HG02610 (cell line): ENCODE measurements at regions not wholly inside any gene's neighbourhood (a gene's known extent, or its start where the extent isn't known, plus 50 kb on each side); places are given as distances from the start of the nearest gene placed in this dataset.
"Not testable (repeated sequence)": the region's sequence is repeated elsewhere in the genome, so short reads cannot be mapped to it uniquely, and the experiment has no call there.

Experiments
- ATAC-seq: cut with Tn5 transposase; IDR thresholded peaks from one replicate; pipeline ENCODE4 v1.9.1; 2021; ENCODE audit warnings: mild to moderate bottlenecking, moderate library complexity; ENCODE audit not compliant: unreplicated experiment

DNA sequence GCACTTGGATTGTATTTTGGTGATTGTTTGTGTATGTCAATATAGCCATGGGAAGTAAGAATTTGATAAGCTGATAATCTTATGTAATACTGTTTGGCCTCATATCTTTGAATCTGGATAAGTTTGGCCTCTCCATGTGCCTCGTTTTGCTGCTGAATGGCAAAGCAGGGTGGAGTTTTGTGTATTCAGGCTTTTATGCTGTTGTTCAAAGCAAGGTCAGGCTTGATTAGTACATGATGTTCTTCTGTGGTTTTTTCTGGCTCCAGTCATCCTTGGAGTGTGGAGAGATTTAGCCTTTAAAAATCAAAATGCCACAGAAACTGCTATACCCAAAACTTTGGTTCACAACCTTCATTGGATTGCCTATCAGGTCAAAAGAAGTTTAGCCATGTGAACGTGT lies 728.9 kb upstream of the GJE1 start:
- no peak for ATAC-seq

DNA sequence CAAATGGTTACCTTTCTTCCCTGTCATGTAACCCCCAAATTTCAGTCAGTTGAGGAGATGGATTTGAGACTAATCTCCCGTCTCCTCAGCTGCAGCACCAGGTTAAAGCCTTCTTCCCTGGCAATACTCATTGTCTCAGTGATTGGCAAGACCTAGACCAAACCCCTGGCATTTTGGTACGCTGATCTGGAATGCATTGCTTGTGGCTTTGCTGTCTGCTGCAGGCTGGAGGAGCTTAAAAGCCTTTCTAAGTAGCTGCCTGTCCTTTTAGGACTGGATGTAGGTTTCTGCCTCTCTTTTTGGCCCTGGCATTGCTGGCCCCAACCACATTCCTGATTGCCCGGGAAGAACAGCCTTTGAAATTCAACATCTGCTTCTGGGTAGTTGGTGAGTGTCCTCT lies 729.6 kb upstream of the GJE1 start:
- no peak for ATAC-seq

DNA sequence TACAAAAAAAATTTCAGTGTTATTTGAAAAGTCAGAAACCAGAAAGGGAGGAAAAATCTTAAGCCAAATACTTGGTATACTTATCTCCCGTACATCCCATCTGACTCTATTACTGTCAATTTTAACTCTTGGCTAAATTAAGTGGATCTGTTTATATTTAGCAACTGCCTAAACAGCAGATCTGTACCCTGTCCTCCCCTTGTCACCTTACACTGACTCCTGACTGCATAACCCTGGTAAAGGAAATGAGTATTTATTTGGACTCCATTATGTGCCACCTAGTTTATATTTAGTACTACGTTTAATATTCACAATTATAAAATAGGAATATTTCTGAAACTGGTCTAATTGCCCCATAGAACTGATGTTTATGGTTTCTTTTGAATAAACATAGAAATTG lies 730.2 kb upstream of the GJE1 start:
- no peak for ATAC-seq

DNA sequence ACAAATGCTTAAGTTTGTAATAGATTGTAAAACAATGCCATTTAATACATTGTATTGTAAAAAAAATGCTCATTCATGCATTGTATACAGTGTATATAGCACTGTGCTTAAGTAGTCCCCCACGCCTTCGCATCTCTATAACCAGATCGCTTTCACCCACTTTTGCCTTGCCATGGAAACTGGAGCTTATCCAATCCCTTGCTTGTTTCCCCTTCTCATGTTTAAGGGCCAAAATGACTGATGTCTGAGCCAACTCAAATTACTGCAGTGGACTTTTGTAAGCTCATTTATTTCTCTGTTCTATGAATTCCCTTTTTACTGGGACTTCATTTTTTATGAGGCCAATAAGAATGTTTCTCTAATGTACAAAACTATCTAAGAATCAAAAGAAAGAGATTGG lies 730.9 kb upstream of the GJE1 start:
- no peak for ATAC-seq

DNA sequence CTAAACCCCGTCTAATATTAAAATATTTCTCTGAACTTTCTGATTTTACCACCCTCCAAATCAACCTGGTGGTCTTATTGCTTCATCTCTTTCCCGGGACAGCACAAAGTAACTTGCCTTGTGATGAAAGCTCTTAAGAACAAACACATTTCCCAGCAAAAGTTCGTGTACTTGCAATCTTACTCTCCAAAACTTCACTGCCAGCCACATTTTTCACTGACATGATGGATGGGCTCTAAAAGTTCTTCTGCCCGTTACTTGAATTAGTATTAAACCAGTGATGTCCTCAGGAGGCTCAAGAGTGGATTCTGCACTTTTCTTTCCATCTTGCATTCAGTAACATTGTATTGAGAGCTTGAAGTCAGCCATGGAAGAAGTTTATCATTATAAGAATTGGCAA lies 731.6 kb upstream of the GJE1 start:
- no peak for ATAC-seq

DNA sequence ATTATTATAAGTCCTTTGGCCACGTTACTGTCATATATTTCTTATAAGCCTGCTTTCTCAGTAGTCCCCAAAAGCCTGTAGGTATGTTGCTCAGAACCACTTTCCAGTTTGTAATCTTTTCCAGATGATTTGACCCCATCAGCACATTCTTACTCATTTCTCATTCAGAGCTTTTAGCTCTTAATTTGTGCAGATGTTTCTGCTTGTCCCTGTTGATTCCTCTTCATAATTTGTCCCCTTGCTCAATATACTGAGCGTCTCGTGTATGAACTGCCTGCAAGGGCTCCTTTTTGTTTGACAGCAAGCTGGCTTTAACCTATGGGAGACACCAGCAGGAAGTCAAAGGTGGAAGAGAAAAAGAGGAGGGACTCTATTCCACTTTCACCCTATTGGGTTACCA lies 733.8 kb upstream of the GJE1 start:
- ATAC-seq = no peak

DNA sequence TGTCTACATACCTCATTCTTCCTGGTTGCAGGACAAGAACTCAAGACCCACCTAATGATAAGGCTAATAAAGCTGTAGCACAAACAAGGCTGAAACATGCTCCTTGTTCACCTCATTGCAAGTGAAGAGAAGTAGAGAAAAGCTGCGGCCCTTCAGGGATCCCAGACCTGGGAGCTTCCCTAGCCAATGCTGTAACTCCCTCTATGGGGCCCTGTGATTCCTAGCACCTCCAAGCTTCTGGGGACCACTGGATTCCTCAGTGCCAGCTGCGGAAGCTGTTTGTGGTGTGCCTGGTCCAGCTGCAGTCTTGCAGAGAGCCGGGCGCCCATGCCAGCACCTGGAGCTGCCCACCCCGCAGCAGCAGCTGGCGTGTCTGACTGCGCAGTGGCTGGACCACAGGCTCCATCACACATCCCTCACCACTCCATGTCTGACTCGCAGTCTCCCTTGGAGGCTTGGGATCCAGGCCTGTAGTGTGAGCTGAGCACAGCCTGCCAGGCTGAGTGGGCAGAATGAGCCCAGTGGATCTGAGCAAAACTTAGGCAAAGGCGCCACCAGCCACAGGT lies 737.2 kb upstream of the GJE1 start:
- ATAC-seq = no peak

DNA sequence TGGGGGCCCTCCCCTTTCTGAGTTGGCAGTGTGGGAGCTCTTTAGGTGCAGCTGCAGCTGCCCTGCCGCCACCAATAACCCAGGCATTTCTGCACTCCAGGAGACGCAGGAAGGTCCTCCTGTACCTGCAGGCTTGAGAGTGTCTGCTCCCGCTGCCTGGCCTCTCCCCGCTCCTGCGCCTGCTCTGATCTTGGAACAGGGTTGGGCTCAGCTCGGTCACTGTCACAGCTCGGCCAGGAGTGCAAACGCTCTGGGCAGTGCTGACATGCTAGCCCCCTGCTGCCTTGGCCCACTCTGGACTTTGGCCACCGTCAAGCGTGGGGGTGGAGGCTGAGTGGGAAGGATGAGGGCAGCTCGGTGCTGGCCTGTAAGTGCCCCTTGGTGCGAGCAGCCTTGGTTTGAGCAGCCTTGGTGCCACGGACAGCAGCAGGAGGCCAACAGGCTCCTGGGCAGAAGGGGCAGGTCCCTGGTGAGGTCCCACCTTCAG lies 738.1 kb upstream of the GJE1 start:
- no peak for ATAC-seq

DNA sequence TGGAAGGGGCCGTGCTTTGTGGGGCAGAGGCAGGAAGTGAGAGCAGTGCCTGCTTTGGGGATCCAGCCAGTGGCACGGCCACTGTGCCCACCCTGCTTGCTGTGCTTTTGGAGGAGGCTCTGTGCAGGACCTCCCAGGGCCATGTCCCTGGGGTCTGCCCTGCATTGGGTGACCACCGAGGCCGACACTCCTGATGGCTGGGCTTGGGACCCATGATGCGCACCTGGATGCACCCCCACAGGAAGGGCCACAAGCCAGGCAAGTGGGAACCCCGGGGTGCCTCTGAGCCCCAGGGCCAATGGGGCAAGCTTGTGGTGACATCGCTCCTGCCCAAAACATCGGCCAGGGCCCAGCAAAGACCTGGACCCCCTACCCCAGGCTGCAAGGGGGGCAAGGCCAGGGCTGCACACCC lies 738.6 kb upstream of the GJE1 start:
- no peak for ATAC-seq

DNA sequence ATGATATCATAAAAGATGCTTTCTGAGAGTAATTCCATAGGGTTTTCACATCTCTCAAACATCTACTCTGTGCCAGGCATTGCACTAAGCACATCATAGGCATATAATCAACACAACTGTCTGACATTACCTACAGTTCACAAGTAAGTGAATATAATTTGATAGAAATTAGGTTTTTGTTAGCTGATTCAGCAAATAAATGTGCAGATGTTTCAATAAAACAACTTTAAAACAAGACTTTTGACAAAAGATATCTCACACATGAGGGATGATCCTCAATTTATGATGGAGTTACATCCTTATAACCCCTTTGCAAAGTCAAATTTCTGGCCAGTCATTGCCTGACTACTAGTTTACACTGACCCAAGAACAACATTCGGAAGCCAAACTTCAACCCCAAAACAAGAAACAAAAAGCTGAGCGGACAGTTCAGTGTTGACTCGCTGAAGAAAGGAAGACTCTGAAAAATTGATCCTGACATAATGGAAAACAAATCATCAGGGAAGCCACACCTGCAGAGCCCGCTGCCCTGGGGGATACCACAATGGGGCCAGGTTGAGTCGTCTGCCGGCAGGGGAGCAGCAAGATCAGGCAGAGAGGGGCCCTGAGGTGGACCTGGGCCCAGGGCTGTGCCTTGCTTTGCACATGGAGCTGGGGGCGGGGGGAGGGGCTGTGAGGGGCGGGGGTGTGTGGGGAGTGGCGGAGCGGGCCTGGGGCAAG lies 739.2 kb upstream of the GJE1 start:
- ATAC-seq = no peak

DNA sequence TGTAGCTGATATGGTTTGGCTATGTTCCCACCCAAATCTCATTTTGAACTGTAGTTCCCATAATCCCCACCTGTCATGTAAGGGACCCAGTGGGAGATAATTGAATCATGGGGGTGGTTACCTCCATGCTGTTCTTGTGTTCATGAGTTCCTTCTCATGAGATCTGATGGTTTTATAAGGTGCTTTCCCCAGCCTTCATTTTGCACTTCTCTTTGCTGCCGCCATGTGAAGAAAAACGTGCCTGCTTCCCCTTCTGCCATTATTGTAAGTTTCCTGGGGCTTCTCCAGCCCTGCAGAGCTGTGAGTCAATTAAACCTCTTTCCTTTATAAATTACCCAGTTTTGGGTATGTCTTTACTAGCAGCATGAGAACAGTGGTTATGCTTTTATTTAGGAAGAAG lies 741.6 kb upstream of the GJE1 start:
- not testable (repeated sequence) for ATAC-seq

DNA sequence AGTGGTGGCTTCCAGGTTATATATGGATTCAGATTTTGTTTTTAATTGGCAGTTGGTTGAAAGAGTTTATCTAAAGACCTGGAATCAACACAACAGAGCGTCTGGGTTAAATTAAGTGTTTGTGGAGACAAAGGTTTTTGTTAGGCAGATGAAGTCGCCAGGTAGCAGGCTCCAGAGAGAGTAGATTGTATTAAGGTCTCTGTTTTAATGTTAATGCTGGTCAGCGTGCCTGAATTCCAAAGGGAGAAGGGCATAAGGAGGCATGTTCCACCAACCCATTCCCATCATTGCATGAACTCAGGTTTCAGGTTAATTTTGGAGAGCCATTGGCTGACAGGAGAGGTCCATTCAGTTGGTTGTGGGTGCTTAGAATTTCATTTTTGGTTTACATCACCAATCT lies 744.1 kb upstream of the GJE1 start:
- no peak for ATAC-seq

DNA sequence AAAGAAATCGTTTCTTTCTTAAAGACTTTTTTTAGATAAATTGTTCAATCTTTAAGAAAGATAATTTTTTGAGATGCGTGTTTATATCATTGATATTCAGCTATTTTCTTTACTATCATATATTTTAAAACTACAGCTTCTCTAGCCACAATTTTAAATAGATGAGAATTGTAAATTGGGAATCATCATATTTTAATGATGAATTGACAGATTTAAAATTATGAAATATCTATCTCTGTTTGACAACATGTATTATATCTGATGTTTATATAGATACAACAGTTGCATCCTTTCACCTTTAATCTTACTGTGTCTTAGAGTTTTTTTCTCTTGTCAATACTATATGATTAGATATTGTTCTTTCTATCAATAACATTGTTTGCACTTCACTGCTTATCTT lies 762.3 kb upstream of the GJE1 start:
- no peak for ATAC-seq

DNA sequence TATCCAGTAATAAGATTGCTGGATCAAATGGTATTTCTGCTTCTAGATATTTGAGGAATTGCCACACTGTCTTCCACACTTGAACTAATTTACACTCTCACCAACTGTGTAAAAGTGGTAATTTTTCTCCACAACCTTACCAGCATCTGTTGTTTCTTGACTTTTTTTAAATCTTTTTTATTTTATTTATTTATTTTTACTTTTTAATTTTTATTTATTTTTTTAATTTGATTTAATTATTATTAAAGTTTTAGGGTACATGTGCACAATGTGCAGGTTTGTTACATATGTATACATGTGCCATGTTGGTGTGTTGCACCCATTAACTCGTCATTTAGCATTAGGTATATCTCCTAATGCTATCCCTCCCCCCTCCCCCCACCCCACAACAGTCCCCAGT lies 765.9 kb upstream of the GJE1 start:
- ATAC-seq = not testable (repeated sequence)

DNA sequence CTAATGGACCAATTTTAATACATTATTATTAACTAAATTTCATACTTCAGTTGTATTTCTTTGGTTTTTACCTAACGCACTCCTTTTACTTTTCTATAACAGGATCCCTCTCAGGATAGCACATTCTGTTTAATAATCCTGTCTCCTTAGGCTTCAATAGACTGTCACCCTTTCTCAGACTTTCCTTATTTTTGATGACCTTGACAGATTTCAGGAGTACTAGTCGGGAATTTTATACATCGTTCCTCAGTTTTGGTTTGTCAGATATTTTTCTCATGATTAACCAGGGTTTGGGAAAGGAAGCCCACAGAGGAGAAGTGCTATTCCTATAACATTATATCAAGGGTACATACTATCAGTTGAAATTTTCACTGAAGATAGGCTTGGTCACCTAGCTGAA lies 768.0 kb upstream of the GJE1 start:
- ATAC-seq = no peak

DNA sequence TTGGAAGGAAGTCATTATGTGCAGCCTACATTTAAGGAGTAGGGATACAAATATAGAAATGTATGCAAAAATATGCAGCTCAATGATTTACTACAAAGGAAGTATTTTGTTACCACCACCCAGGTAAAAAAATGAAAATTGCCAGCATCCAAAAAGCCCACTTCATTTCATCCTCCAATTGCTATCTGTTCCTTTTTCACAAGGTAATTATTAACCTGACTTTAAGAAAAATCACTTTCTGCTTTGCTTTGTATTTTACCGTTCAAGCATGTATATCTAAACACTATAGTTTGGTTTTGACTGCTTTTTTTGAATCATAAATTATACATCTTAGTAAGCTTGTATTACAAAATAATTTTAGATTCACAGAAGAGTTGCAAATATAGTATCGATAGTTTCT lies 768.5 kb upstream of the GJE1 start:
- ATAC-seq = no peak

DNA sequence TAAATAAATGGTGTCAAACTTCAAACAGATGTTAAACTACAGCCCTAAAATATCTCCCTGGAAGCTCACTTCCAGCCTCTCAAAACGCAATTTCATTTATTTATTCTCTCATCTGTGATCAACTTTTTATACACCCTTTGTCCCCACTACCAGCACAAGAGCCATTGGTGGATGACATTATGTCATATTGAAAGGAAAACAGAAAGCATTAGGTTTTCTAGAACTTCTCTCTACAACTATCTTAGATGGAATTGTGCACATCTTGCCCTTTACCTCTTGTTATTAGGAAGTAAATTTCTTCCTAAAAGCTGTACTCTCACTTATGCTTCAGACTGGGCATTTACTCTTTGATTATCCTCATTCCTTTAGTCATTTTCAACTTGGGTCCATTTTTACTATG lies 771.2 kb upstream of the GJE1 start:
- no peak for ATAC-seq

DNA sequence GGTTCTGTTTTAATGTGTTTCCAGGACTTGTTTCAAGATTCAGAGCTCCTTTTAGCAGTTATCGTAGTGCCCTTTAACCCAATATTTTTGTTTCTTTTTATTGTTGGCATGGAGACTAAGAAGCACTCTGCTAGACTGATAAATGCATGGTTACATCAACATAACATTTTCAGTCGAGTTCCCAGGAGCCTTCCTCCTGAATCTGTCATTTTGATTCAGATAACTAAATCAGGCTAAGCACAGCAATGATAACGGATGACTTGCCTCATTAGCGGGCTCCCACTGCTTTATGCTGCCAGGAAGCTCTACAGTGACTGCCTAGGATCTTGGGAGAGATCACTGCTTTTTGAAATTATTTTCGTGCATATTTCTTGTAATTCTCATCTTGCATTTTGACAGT lies 772.8 kb upstream of the GJE1 start:
- no peak for ATAC-seq

DNA sequence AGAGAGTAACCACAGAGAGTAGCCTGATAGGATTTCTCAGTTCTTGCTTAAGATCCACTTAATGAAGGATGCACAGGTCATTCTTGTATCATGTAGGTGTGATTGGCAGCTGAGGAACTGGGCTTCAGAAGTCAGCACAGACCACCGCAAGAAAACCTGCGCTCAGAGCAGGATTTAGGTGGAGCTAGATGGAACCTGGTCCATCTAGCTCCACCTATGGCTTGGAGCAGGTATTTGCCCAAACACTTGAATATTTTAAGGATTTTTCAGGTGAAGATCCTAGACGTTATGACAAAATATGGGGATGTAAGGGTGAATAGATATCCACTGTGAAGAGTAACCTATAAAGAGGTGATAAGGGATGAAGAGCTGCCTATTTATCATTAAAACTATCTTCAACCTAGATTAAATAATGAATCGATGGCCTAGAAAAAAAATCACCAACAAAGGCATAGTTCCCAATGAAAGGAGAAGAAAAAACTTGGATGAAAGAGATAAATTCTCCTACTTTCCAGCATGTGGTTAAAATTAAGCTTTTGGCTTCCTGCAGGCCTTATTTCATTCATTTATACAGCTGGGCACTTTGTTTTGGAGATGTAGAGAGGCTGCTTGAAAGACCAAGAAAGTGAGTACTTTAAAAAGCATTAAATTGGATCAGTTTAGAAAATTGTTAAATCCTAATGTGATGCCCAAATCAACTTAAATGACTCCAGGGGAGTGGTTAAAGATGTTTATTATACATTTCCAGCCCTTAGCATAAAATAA lies 778.4 kb upstream of the GJE1 start:
- ATAC-seq = no peak

DNA sequence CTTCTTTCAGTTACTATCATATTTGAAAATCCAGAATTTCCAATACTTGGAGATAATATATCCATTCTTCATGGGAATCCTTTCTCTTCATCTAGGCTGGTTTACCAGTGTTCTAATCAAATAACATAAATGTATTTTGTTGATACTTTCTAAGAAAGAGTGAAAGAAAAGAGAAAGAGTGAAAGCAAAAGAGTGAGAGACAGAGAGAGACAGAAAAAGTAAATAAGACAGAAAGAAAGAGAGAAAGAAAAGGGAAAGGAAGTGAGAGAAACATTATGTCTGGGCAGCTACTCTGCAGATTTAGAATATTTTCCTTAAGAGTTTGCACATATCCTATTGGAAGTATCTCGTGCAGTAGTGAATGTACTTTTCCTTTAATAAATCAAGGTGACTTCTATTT lies 781.0 kb upstream of the GJE1 start:
- ATAC-seq = no peak

DNA sequence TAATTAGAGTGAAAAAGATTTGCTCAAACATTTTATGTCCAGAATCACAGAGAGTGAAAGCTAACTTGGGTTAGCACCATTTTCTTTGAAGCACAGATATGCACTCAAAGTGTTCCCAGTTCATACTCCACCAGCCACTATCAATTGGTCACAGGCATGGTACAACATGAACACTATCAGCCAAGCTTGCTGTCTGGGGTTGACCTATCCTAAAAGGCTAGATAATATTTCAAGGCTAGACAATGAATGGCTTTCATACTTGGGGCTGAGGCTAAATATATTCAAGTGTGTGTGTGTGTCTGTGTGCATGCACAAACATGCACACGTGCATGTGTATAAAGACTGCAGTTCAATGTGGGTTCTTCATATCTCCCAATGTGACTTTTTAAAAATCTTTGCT lies 783.0 kb upstream of the GJE1 start:
- no peak for ATAC-seq

DNA sequence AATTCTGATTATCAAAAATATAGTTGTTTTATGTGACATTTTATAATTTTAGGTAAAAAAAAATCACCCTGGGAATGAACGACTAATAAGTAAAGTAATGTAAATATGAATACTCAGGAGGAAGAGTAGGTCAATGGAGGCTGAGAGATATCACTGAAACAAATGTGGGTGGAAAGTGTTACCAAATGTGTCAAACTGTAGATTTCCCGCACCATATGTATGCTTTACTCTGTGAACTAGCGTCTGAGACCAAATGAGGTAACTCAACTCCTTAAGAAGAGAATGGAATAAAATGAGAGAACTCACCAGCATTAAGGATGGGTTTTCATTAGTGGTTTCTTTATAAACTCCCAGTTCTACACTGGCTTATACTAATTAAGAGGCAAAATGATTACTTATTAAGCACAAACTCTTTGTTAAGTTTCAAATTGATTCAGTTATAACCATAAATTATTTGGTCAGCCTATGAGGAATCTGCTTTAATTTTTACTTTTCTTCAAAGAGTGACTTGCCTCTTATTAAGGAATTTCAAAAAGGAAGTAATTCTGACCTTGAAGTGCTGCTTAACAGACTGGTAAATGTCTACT lies 784.7 kb upstream of the GJE1 start:
- no peak for ATAC-seq
